ENCODE measurements at regions not wholly inside any gene's neighbourhood (a gene's known extent, or its start where the extent isn't known, plus 50 kb on each side); places are given as distances from the start of the nearest gene placed in this dataset.

- Histone ChIP-seq H3K27ac (ENCODE audit: low read length) (no peak overlapping the region), H3K27me3 (ENCODE audit: control insufficient read depth, insufficient read depth, low read length) (no peaks in the 10 kb centered on the region), H3K36me3 (ENCODE audit: control insufficient read depth, insufficient read depth, low read length) (no peaks in the 10 kb centered on the region), H3K9me3 (ENCODE audit: control insufficient read depth, insufficient read depth, low read depth, low read length) (no peaks in the 10 kb centered on the region), H3K4me1 (ENCODE audit: control insufficient read depth, insufficient read depth, low read length) (no peaks in the 10 kb centered on the region), H3K4me3 (ENCODE audit: low read depth in 2 of 2, low read length in 2 of 2) (no peak overlapping the region)
- POLR2A ChIA-PET = no interaction called here
- no TSS peak for BruUV-seq (replicated peaks)
- ATAC-seq = no peak
- in situ Hi-C loops (cut with HindIII; ENCODE audit: low pct_unique_long_range_greater_than_20kb, low sequenced_read_pairs) (no loop called here), intact Hi-C loops (cut with micrococcal nuclease; ENCODE audit: unreplicated experiment) (no loop called here)
- CTCF ChIA-PET = no interaction called here
- DNase-seq (ENCODE audit: low read depth, low spot score) = no peak
- TF ChIP-seq CTCF (IDR thresholded peaks at IDR 0.05) (no peak), SIN3A (IDR thresholded peaks at IDR 0.05; ENCODE audit: borderline replicate concordance, insufficient read depth, low read depth, low read length) (no peak), TCF7L2 (IDR thresholded peaks at IDR 0.05; ENCODE audit: low read depth, low read length) (no peak), POLR2AphosphoS5 (IDR thresholded peaks at IDR 0.05; ENCODE audit: low read depth, low read length) (no peak), REST (IDR thresholded peaks at IDR 0.05; ENCODE audit: insufficient read depth in 1 of 2, low read depth in 2 of 2, low read length in 1 of 2) (no peak)
These were observed 2234.4 kb downstream of the ARAP2 start for GRCh38 chr4:34009951-34010350.

- CTCF ChIA-PET = no interaction called here
- H3K4me3 ChIP-seq (ENCODE audit: low read depth in 2 of 2, low read length in 2 of 2) = no peak overlapping the region
- no peaks in the 10 kb centered on the region for H3K36me3 ChIP-seq (ENCODE audit: control insufficient read depth, insufficient read depth, low read length)
- no peak overlapping the region for H3K27ac ChIP-seq (ENCODE audit: low read length)
- BruUV-seq (replicated peaks) = no TSS peak
- in situ Hi-C loops (cut with HindIII; ENCODE audit: low pct_unique_long_range_greater_than_20kb, low sequenced_read_pairs) (no loop called here), intact Hi-C loops (cut with micrococcal nuclease; ENCODE audit: unreplicated experiment) (no loop called here)
- POLR2A ChIA-PET = no interaction called here
- no peaks in the 10 kb centered on the region for H3K9me3 ChIP-seq (ENCODE audit: control insufficient read depth, insufficient read depth, low read depth, low read length)
- no peak for TF ChIP-seq CTCF (IDR thresholded peaks at IDR 0.05)
- no peak for TF ChIP-seq POLR2AphosphoS5 (IDR thresholded peaks at IDR 0.05; ENCODE audit: low read depth, low read length)
- no peak for TF ChIP-seq SIN3A (IDR thresholded peaks at IDR 0.05; ENCODE audit: borderline replicate concordance, insufficient read depth, low read depth, low read length)
- TF ChIP-seq TCF7L2 (IDR thresholded peaks at IDR 0.05; ENCODE audit: low read depth, low read length) = no peak
- no peak for TF ChIP-seq REST (IDR thresholded peaks at IDR 0.05; ENCODE audit: insufficient read depth in 1 of 2, low read depth in 2 of 2, low read length in 1 of 2)
- H3K4me1 ChIP-seq (ENCODE audit: control insufficient read depth, insufficient read depth, low read length) = no peaks in the 10 kb centered on the region
- no peak for DNase-seq (ENCODE audit: low read depth, low spot score)
- ATAC-seq = no peak
- no peaks in the 10 kb centered on the region for H3K27me3 ChIP-seq (ENCODE audit: control insufficient read depth, insufficient read depth, low read length)
These were observed 2233.4 kb downstream of the ARAP2 start for GRCh38 chr4:34010751-34011519.

Measured in Panc1 (cell line).